Tibial nerve (tissue), 4 donors: ENCODE measurements at regions not wholly inside any gene's neighbourhood (a gene's known extent, or its start where the extent isn't known, plus 50 kb on each side); places are given as distances from the start of the nearest gene placed in this dataset.

Experiments
- CTCF ChIP-seq, 5 experiments: fragments of 200-600 bp in 3 of 5; fragments of 450-650 bp in 2 of 5; sonication (generic) in 3 of 5; IDR thresholded peaks; one replicate each; pipeline ENCODE4 v1.5.1; 2016 to 2019; ENCODE audit warnings: antibody characterized with exemption in 5 of 5, mild to moderate bottlenecking in 3 of 5, moderate library complexity in 2 of 5
- EP300 ChIP-seq, 2 donors: sonication (generic); formaldehyde crosslinking; IDR thresholded peaks; one replicate each; pipeline ENCODE4 v1.6.1; 2017; ENCODE audit warnings: antibody characterized with exemption in 2 of 2, mild to moderate bottlenecking in 1 of 2
- POLR2A ChIP-seq, 2 donors: fragments of 450-650 bp; IDR thresholded peaks; one replicate each; pipeline ENCODE4 v1.6.1; 2017; ENCODE audit warnings: antibody characterized with exemption in 2 of 2, mild to moderate bottlenecking in 2 of 2, moderate library complexity in 2 of 2

GRCh38 chr10:9636216-9636615 lies 1381.5 kb upstream of the CELF2 start:
- no peak for TF ChIP-seq CTCF (IDR thresholded peaks at IDR 0.05)
- TF ChIP-seq POLR2A (IDR thresholded peaks at IDR 0.05) = no peak
- no peak for TF ChIP-seq EP300 (IDR thresholded peaks at IDR 0.05)
